ENCODE measurements at regions not wholly inside any gene's neighbourhood (a gene's known extent, or its start where the extent isn't known, plus 50 kb on each side); places are given as distances from the start of the nearest gene placed in this dataset.

- TF ChIP-seq CTCF (IDR thresholded peaks at IDR 0.05) (no peak), POLR2A (IDR thresholded peaks at IDR 0.05) (no peak)
These were observed 395.2 kb downstream of the TUSC7 start for GRCh38 chr3:117104792-117105191.

Measured in Peyer's patch (tissue), 4 donors.